ENCODE measurements at regions not wholly inside any gene's neighbourhood (a gene's known extent, or its start where the extent isn't known, plus 50 kb on each side); places are given as distances from the start of the nearest gene placed in this dataset.

GRCh38 chr11:45468267-45468856 is 182.2 kb upstream of the SYT13 start:
- DNase-seq (ENCODE audit: extremely low read depth, low read depth) = no peak
- TF ChIP-seq CTCF (IDR thresholded peaks at IDR 0.05; ENCODE audit: low read depth, low read length) = no peak

GRCh38 chr11:45463541-45463940 is 177.4 kb upstream of the SYT13 start:
- no peak for DNase-seq (ENCODE audit: extremely low read depth, low read depth)
- no peak for TF ChIP-seq CTCF (IDR thresholded peaks at IDR 0.05; ENCODE audit: low read depth, low read length)

GRCh38 chr11:45461514-45461913 is 175.4 kb upstream of the SYT13 start:
- TF ChIP-seq CTCF (IDR thresholded peaks at IDR 0.05; ENCODE audit: low read depth, low read length) = no peak
- no peak for DNase-seq (ENCODE audit: extremely low read depth, low read depth)

GRCh38 chr11:45459491-45459890 is 173.3 kb upstream of the SYT13 start:
- no peak for DNase-seq (ENCODE audit: extremely low read depth, low read depth)

GRCh38 chr11:45458269-45458668 is 172.1 kb upstream of the SYT13 start:
- no peak for TF ChIP-seq CTCF (IDR thresholded peaks at IDR 0.05; ENCODE audit: low read depth, low read length)
- DNase-seq (ENCODE audit: extremely low read depth, low read depth) = no peak

More at GRCh38 chr11:45459491-45459890, 173.3 kb upstream of the SYT13 start:
- no peak for TF ChIP-seq CTCF (IDR thresholded peaks at IDR 0.05; ENCODE audit: low read depth, low read length)

- peak; percentile 56 for DNase-seq (ENCODE audit: extremely low read depth, low read depth)
- no peak for TF ChIP-seq CTCF (IDR thresholded peaks at IDR 0.05; ENCODE audit: low read depth, low read length)
These were observed 171.5 kb upstream of the SYT13 start for GRCh38 chr11:45457649-45458048.

- DNase-seq (ENCODE audit: extremely low read depth, low read depth) = no peak
These were observed 170.5 kb upstream of the SYT13 start for GRCh38 chr11:45456686-45457085.

More at GRCh38 chr11:45456686-45457085, 170.5 kb upstream of the SYT13 start:
- TF ChIP-seq CTCF (IDR thresholded peaks at IDR 0.05; ENCODE audit: low read depth, low read length) = no peak
